ENCODE measurements at regions not wholly inside any gene's neighbourhood (a gene's known extent, or its start where the extent isn't known, plus 50 kb on each side); places are given as distances from the start of the nearest gene placed in this dataset.

GRCh38 chr5:90174236-90174635, 235.3 kb downstream of the CETN3 start:
- 100% methylated on average over 2 of the region's 4 CpGs for WGBS (ENCODE audit: insufficient coverage)
- no peak for DNase-seq (ENCODE audit: low read depth in 4 of 6, low spot score in 6 of 6)
- Histone ChIP-seq H3K4me3 (ENCODE audit: low read depth, low read length) (no peak overlapping the region), H3K27me3 (ENCODE audit: control insufficient read depth, insufficient read depth, low read length) (no peaks in the 10 kb centered on the region), H3K4me1 (ENCODE audit: control insufficient read depth, insufficient read depth, low read length) (no peaks in the 10 kb centered on the region), H3K27ac (ENCODE audit: low read depth, low read length) (no peak overlapping the region), H3K9me3 (ENCODE audit: control insufficient read depth, insufficient read depth, low read length) (peaks cover 2% of the 10 kb centered on the region), H3K36me3 (ENCODE audit: control insufficient read depth, insufficient read depth, low read length) (no peaks in the 10 kb centered on the region)

- peaks cover 2% of the 10 kb centered on the region for H3K9me3 ChIP-seq (ENCODE audit: control insufficient read depth, insufficient read depth, low read length)
- no peak overlapping the region for H3K27ac ChIP-seq (ENCODE audit: low read depth, low read length)
- no peak overlapping the region for H3K4me3 ChIP-seq (ENCODE audit: low read depth, low read length)
- no peaks in the 10 kb centered on the region for H3K36me3 ChIP-seq (ENCODE audit: control insufficient read depth, insufficient read depth, low read length)
- H3K27me3 ChIP-seq (ENCODE audit: control insufficient read depth, insufficient read depth, low read length): no peaks in the 10 kb centered on the region
- DNase-seq (ENCODE audit: low read depth in 4 of 6, low spot score in 6 of 6): no peak
- H3K4me1 ChIP-seq (ENCODE audit: control insufficient read depth, insufficient read depth, low read length): no peaks in the 10 kb centered on the region
- 100% methylated on average over 1 of the region's 1 CpG for WGBS (ENCODE audit: insufficient coverage)
Observed at GRCh38 chr5:90173299-90174030, 236.1 kb downstream of the CETN3 start.

- Histone ChIP-seq H3K36me3 (ENCODE audit: control insufficient read depth, insufficient read depth, low read length) (no peaks in the 10 kb centered on the region), H3K9me3 (ENCODE audit: control insufficient read depth, insufficient read depth, low read length) (peaks cover 2% of the 10 kb centered on the region), H3K27me3 (ENCODE audit: control insufficient read depth, insufficient read depth, low read length) (no peaks in the 10 kb centered on the region), H3K27ac (ENCODE audit: low read depth, low read length) (no peak overlapping the region), H3K4me3 (ENCODE audit: low read depth, low read length) (no peak overlapping the region), H3K4me1 (ENCODE audit: control insufficient read depth, insufficient read depth, low read length) (no peaks in the 10 kb centered on the region)
- no peak for DNase-seq (ENCODE audit: low read depth in 4 of 6, low spot score in 6 of 6)
- WGBS (ENCODE audit: insufficient coverage): no CpG with 5 or more reads among the region's 1 CpG
Observed at GRCh38 chr5:90171466-90171865, 238.1 kb downstream of the CETN3 start.

GRCh38 chr5:90170261-90170660, 239.3 kb downstream of the CETN3 start:
- peak overlapping the region; percentile 12 for H3K27ac ChIP-seq (ENCODE audit: low read depth, low read length)
- DNase-seq (ENCODE audit: low read depth in 4 of 6, low spot score in 6 of 6): peak in 3 of 6 donors; percentile 46 to 85 (median 72)
- WGBS (ENCODE audit: insufficient coverage): 20% methylated on average over 1 of the region's 1 CpG

GRCh38 chr5:90169078-90169477, 240.5 kb downstream of the CETN3 start:
- WGBS (ENCODE audit: insufficient coverage): 88% methylated on average over 1 of the region's 2 CpGs

More at GRCh38 chr5:90170261-90170660, 239.3 kb downstream of the CETN3 start:
- H3K4me3 ChIP-seq (ENCODE audit: low read depth, low read length): no peak overlapping the region
- no peaks in the 10 kb centered on the region for H3K4me1 ChIP-seq (ENCODE audit: control insufficient read depth, insufficient read depth, low read length)
- no peaks in the 10 kb centered on the region for H3K27me3 ChIP-seq (ENCODE audit: control insufficient read depth, insufficient read depth, low read length)
- H3K9me3 ChIP-seq (ENCODE audit: control insufficient read depth, insufficient read depth, low read length): no peaks in the 10 kb centered on the region
- H3K36me3 ChIP-seq (ENCODE audit: control insufficient read depth, insufficient read depth, low read length): no peaks in the 10 kb centered on the region

GRCh38 chr5:90168399-90168798, 241.2 kb downstream of the CETN3 start:
- H3K27ac ChIP-seq (ENCODE audit: low read depth, low read length): no peak overlapping the region
- WGBS (ENCODE audit: insufficient coverage): no CpG with 5 or more reads among the region's 2 CpGs

More at GRCh38 chr5:90169078-90169477, 240.5 kb downstream of the CETN3 start:
- no peak overlapping the region for H3K27ac ChIP-seq (ENCODE audit: low read depth, low read length)
- H3K27me3 ChIP-seq (ENCODE audit: control insufficient read depth, insufficient read depth, low read length): no peaks in the 10 kb centered on the region
- H3K4me1 ChIP-seq (ENCODE audit: control insufficient read depth, insufficient read depth, low read length): no peaks in the 10 kb centered on the region
- no peaks in the 10 kb centered on the region for H3K9me3 ChIP-seq (ENCODE audit: control insufficient read depth, insufficient read depth, low read length)
- H3K4me3 ChIP-seq (ENCODE audit: low read depth, low read length): no peak overlapping the region
- no peaks in the 10 kb centered on the region for H3K36me3 ChIP-seq (ENCODE audit: control insufficient read depth, insufficient read depth, low read length)
- no peak for DNase-seq (ENCODE audit: low read depth in 4 of 6, low spot score in 6 of 6)

GRCh38 chr5:90166816-90167215, 242.7 kb downstream of the CETN3 start:
- no peaks in the 10 kb centered on the region for H3K4me1 ChIP-seq (ENCODE audit: control insufficient read depth, insufficient read depth, low read length)
- H3K9me3 ChIP-seq (ENCODE audit: control insufficient read depth, insufficient read depth, low read length): no peaks in the 10 kb centered on the region
- no peak overlapping the region for H3K27ac ChIP-seq (ENCODE audit: low read depth, low read length)
- no peaks in the 10 kb centered on the region for H3K27me3 ChIP-seq (ENCODE audit: control insufficient read depth, insufficient read depth, low read length)
- H3K4me3 ChIP-seq (ENCODE audit: low read depth, low read length): no peak overlapping the region
- DNase-seq (ENCODE audit: low read depth in 4 of 6, low spot score in 6 of 6): no peak
- no peaks in the 10 kb centered on the region for H3K36me3 ChIP-seq (ENCODE audit: control insufficient read depth, insufficient read depth, low read length)

More at GRCh38 chr5:90168399-90168798, 241.2 kb downstream of the CETN3 start:
- no peaks in the 10 kb centered on the region for H3K9me3 ChIP-seq (ENCODE audit: control insufficient read depth, insufficient read depth, low read length)
- H3K36me3 ChIP-seq (ENCODE audit: control insufficient read depth, insufficient read depth, low read length): no peaks in the 10 kb centered on the region
- no peaks in the 10 kb centered on the region for H3K4me1 ChIP-seq (ENCODE audit: control insufficient read depth, insufficient read depth, low read length)
- H3K27me3 ChIP-seq (ENCODE audit: control insufficient read depth, insufficient read depth, low read length): no peaks in the 10 kb centered on the region
- DNase-seq (ENCODE audit: low read depth in 4 of 6, low spot score in 6 of 6): no peak
- H3K4me3 ChIP-seq (ENCODE audit: low read depth, low read length): no peak overlapping the region

- WGBS (ENCODE audit: insufficient coverage): 63% methylated on average over 3 of the region's 4 CpGs
- no peak overlapping the region for H3K27ac ChIP-seq (ENCODE audit: low read depth, low read length)
- no peaks in the 10 kb centered on the region for H3K36me3 ChIP-seq (ENCODE audit: control insufficient read depth, insufficient read depth, low read length)
- no peak overlapping the region for H3K4me3 ChIP-seq (ENCODE audit: low read depth, low read length)
- no peak for DNase-seq (ENCODE audit: low read depth in 4 of 6, low spot score in 6 of 6)
- H3K9me3 ChIP-seq (ENCODE audit: control insufficient read depth, insufficient read depth, low read length): no peaks in the 10 kb centered on the region
- H3K27me3 ChIP-seq (ENCODE audit: control insufficient read depth, insufficient read depth, low read length): no peaks in the 10 kb centered on the region
- no peaks in the 10 kb centered on the region for H3K4me1 ChIP-seq (ENCODE audit: control insufficient read depth, insufficient read depth, low read length)
Observed at GRCh38 chr5:90162324-90162723, 247.2 kb downstream of the CETN3 start.

GRCh38 chr5:90161414-90161813, 248.1 kb downstream of the CETN3 start:
- no peaks in the 10 kb centered on the region for H3K4me1 ChIP-seq (ENCODE audit: control insufficient read depth, insufficient read depth, low read length)
- DNase-seq (ENCODE audit: low read depth in 4 of 6, low spot score in 6 of 6): no peak
- no peaks in the 10 kb centered on the region for H3K27me3 ChIP-seq (ENCODE audit: control insufficient read depth, insufficient read depth, low read length)
- H3K27ac ChIP-seq (ENCODE audit: low read depth, low read length): no peak overlapping the region
- no peaks in the 10 kb centered on the region for H3K36me3 ChIP-seq (ENCODE audit: control insufficient read depth, insufficient read depth, low read length)
- H3K4me3 ChIP-seq (ENCODE audit: low read depth, low read length): no peak overlapping the region
- WGBS (ENCODE audit: insufficient coverage): 71% methylated on average over 2 of the region's 4 CpGs
- no peaks in the 10 kb centered on the region for H3K9me3 ChIP-seq (ENCODE audit: control insufficient read depth, insufficient read depth, low read length)

- H3K27ac ChIP-seq (ENCODE audit: low read depth, low read length): no peak overlapping the region
- WGBS (ENCODE audit: insufficient coverage): no CpG with 5 or more reads among the region's 3 CpGs
- no peaks in the 10 kb centered on the region for H3K9me3 ChIP-seq (ENCODE audit: control insufficient read depth, insufficient read depth, low read length)
- H3K27me3 ChIP-seq (ENCODE audit: control insufficient read depth, insufficient read depth, low read length): no peaks in the 10 kb centered on the region
- no peak for DNase-seq (ENCODE audit: low read depth in 4 of 6, low spot score in 6 of 6)
- H3K4me3 ChIP-seq (ENCODE audit: low read depth, low read length): no peak overlapping the region
- no peaks in the 10 kb centered on the region for H3K36me3 ChIP-seq (ENCODE audit: control insufficient read depth, insufficient read depth, low read length)
- no peaks in the 10 kb centered on the region for H3K4me1 ChIP-seq (ENCODE audit: control insufficient read depth, insufficient read depth, low read length)
Observed at GRCh38 chr5:90158131-90158530, 251.4 kb downstream of the CETN3 start.
